Neural crest cell (in vitro differentiated cells): ENCODE measurements at regions not wholly inside any gene's neighbourhood (a gene's known extent, or its start where the extent isn't known, plus 50 kb on each side); places are given as distances from the start of the nearest gene placed in this dataset.

ENCODE experiments used
- DNase-seq: peaks from one replicate; pipeline ENCODE4 v3.0.0; 2021; ENCODE audit warnings: low read depth, mixed read lengths, low spot score
- H3K27ac Mint-ChIP-seq: one replicate; pipeline ENCODE4 v1.8.0; 2021; ENCODE audit warnings: mild to moderate bottlenecking, mixed read lengths; ENCODE audit not compliant: unreplicated experiment
- H3K27me3 Mint-ChIP-seq: 2 replicates; pipeline ENCODE4 v1.8.0; 2021; ENCODE audit warnings: low read depth, mild to moderate bottlenecking, mixed read lengths
- H3K36me3 Mint-ChIP-seq: 2 replicates; pipeline ENCODE4 v1.8.0; 2021; ENCODE audit warnings: low read depth, mild to moderate bottlenecking, mixed read lengths
- H3K4me1 Mint-ChIP-seq: 2 replicates; pipeline ENCODE4 v1.8.0; 2021; ENCODE audit warnings: mixed read lengths
- H3K4me3 Mint-ChIP-seq: one replicate; pipeline ENCODE4 v1.8.0; 2021; ENCODE audit warnings: mild to moderate bottlenecking, mixed read lengths
- H3K9me3 Mint-ChIP-seq: 2 replicates; pipeline ENCODE4 v1.8.0; 2021; ENCODE audit warnings: mixed read lengths
- TF ChIP-seq, protein P1 (sequence below): fragments of 200-600 bp; sonication (generic); conservative IDR thresholded peaks from 2 replicates; pipeline ENCODE4 v1.5.0; 2021; ENCODE audit warnings: antibody characterized with exemption, mild to moderate bottlenecking

DNA sequence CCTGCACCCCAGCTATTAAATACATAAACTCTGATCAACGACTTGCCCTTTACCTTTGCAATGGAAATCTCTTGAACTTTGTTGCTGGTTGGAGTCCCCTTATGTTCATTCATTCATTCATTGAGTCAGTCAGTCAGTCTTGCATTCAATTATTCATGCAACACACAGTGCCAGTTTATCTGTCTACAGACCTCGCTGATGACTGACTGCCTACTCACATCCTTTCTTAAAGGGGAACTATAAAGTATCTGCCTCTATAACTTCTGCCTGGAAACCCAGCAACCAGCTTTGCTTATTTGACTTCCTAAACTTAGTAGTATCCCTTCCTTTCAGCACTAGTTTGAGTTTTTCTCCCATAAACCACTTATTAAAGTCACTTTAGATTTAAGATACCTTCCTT is 620.8 kb upstream of the ADGRL3 start:
- H3K9me3 Mint-ChIP-seq: peaks cover 2% of the 10 kb centered on the region
- H3K4me3 Mint-ChIP-seq: no peak overlapping the region
- no peak overlapping the region for H3K27ac Mint-ChIP-seq
- no peaks in the 10 kb centered on the region for H3K27me3 Mint-ChIP-seq
- H3K36me3 Mint-ChIP-seq: no peaks in the 10 kb centered on the region
- DNase-seq: no peak
- TF ChIP-seq, protein P1, sequence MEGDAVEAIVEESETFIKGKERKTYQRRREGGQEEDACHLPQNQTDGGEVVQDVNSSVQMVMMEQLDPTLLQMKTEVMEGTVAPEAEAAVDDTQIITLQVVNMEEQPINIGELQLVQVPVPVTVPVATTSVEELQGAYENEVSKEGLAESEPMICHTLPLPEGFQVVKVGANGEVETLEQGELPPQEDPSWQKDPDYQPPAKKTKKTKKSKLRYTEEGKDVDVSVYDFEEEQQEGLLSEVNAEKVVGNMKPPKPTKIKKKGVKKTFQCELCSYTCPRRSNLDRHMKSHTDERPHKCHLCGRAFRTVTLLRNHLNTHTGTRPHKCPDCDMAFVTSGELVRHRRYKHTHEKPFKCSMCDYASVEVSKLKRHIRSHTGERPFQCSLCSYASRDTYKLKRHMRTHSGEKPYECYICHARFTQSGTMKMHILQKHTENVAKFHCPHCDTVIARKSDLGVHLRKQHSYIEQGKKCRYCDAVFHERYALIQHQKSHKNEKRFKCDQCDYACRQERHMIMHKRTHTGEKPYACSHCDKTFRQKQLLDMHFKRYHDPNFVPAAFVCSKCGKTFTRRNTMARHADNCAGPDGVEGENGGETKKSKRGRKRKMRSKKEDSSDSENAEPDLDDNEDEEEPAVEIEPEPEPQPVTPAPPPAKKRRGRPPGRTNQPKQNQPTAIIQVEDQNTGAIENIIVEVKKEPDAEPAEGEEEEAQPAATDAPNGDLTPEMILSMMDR: no peak
- H3K4me1 Mint-ChIP-seq: no peaks in the 10 kb centered on the region

DNA sequence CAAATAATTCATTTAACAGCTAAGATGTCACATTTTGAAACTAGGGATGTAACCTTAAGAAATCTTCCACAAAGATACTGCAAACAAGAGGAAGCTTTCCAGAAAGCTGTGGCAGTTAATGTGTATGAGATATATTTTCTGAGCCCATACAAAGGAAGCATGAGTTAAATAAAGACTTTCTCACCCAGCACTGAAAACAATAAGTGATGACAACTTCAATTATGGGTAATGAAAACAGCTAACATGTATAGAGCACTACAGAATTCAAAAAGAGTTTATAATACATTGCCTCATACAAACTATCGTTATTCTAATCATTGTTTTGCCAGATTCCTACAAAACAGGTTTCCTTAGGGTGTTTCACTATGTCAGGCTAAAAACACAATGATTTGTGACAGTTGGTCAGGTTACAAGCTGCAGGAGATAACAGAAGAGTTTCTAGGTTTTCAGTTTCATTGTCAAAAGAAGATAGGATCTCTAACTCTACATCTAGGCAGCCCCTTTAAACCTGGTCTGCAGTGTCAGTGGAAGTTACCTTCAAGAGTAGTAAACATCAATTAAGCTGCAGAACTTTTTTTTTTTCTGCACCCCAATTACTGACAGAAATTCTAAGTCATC is 618.1 kb upstream of the ADGRL3 start:
- no peak for DNase-seq
- Mint-ChIP-seq H3K27me3 (no peaks in the 10 kb centered on the region), H3K4me1 (no peaks in the 10 kb centered on the region), H3K4me3 (no peak overlapping the region), H3K36me3 (no peaks in the 10 kb centered on the region), H3K9me3 (no peaks in the 10 kb centered on the region), H3K27ac (no peak overlapping the region)
- TF ChIP-seq, protein P1: no peak

DNA sequence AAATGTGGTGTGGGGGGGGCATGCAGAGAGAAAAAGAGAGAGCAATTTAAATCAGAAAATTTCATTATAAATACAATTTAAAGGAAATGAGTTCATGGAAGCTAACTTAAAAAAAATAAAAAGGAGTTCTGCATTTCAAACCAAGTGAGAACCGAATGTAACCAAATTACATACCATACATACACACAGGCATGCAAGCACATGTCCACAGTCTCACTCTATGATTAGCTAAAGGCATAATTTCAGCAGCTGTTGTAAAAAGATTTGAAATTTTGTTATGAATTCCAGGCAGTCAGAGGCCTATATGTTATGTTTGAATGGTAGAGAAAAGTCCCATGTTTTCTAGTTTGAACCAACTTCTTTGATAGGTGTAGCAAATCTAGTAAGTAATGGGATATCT is 611.6 kb upstream of the ADGRL3 start:
- H3K36me3 Mint-ChIP-seq: no peaks in the 10 kb centered on the region
- TF ChIP-seq, protein P1: no peak
- no peak for DNase-seq
- no peak overlapping the region for H3K27ac Mint-ChIP-seq
- H3K4me1 Mint-ChIP-seq: no peaks in the 10 kb centered on the region
- H3K27me3 Mint-ChIP-seq: no peaks in the 10 kb centered on the region
- no peaks in the 10 kb centered on the region for H3K9me3 Mint-ChIP-seq
- no peak overlapping the region for H3K4me3 Mint-ChIP-seq

DNA sequence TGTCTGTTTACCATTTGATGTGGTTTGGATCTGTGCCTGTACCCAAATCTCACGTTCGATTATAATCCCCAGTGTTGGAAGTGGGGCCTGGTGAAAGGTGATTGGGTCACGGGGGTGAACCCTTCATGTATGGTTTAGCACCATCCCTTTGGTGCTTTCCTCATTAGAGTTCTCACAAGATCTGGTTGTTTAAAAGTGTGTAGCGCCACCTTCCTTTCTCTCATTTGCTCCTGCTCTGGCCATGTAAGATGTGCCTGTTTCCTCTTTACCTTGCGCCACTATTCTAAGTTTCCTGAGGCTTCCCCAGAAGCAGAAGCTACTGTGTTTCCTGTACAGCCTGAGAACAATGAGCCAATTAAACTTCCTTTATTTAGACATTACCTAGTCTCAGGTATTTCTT is 610.7 kb upstream of the ADGRL3 start:
- no peaks in the 10 kb centered on the region for H3K4me1 Mint-ChIP-seq
- TF ChIP-seq, protein P1: no peak
- H3K9me3 Mint-ChIP-seq: no peaks in the 10 kb centered on the region
- H3K36me3 Mint-ChIP-seq: no peaks in the 10 kb centered on the region
- H3K4me3 Mint-ChIP-seq: no peak overlapping the region
- H3K27me3 Mint-ChIP-seq: no peaks in the 10 kb centered on the region
- DNase-seq: no peak
- H3K27ac Mint-ChIP-seq: no peak overlapping the region

DNA sequence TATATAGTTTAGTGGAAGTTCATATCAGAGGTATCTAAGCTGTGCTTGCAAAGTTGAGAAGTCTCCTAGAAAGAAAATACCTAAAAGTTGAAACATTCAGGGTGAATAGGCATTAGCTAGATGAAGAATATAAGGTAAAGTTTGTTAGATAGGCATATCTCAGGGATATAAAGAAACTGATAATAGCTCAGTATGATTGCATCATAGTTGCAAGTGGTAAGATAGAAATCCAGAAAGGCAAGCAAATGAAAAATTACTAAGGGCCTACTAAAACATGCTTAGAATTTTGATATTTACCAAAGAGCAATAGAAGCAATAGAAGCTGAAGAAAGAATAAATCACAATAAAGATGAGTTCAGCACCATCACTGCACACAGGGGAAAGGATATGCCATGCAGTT is 610.0 kb upstream of the ADGRL3 start:
- no peaks in the 10 kb centered on the region for H3K36me3 Mint-ChIP-seq
- no peak overlapping the region for H3K27ac Mint-ChIP-seq
- DNase-seq: no peak
- TF ChIP-seq, protein P1: no peak
- no peaks in the 10 kb centered on the region for H3K27me3 Mint-ChIP-seq
- no peaks in the 10 kb centered on the region for H3K4me1 Mint-ChIP-seq
- H3K9me3 Mint-ChIP-seq: no peaks in the 10 kb centered on the region
- no peak overlapping the region for H3K4me3 Mint-ChIP-seq
